ELR (cell line): ENCODE measurements at regions not wholly inside any gene's neighbourhood (a gene's known extent, or its start where the extent isn't known, plus 50 kb on each side); places are given as distances from the start of the nearest gene placed in this dataset.

Experiments used
- DNase-seq: peaks from one replicate; pipeline ENCODE4 v3.0.0-alpha.2; 2015; ENCODE audit warnings: low read depth

DNA sequence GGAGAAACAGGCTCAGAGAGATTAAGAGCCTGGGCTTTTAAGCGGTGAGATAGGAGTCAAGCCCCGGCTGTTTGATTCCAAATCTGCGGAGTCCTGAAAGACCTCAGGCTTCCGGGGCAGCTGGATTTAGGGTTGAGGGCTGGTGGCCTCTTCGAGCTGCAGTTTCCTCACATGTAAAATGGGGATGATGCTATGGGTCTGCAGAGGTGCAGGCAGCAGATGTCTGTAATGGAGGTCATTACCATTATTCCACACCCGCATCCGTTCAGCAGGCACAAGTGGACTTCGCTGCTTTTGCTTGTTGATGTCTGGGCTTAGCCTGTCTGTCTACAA lies 175.6 kb upstream of the HS6ST1 start:
- DNase-seq: no peak

DNA sequence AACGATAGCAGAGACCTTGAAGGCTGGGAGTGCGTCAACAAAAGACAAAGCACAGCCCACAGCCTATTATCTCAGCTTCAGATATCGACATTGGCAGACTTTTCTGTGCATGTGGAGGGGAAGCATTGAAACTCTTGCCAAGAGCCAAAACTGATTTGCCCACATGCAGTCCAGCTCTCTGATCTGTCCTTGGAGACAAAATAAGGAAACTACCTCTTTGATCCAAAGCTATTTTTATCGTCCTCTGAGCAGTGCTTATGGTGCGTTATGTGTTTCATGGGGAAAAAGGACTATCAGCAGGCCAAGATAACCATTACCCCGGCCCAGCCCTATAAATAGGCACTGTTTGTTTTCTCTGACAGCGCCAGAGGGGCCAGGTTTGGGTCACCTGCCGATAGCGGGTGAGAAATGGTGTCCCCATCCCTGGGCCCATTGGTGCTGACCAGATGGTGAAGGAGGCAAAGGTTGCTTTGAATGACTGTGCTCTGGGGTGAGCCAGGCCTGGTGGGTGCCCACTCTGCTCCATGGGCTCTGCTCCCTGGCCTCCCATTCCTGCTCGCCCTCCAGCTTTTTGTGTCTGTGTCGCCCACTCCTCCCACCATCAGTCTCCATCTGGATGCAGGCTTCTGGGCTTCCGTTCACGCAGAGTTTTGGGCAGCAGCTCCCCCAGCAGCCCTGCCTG lies 176.1 kb upstream of the HS6ST1 start:
- DNase-seq: no peak

DNA sequence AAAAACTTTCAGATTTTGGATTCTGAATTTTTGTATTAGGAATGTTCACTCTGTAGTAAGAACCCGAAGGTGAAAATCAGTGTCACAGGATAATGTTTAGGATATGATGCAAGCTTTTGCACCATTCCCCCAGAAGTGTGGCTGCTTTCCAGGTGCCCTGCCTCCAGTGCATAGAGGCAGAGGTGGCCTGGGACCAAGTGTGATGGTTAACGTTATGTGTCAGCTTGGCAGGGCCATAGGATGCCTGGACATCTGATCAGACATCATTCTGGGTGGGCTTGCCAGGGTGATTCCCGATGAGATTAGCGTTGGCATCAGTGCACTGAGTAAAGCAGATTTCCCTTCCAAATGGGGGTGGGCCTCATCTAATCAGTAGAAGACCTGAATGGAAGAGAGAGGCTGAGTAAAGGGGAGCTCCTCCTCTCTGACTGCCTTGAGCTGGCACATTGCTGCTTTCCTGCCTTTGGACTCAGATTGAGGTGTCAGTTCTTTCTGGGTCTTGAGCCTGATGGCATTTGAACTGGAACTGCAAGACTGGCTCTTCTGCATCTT lies 177.4 kb upstream of the HS6ST1 start:
- DNase-seq: no peak

DNA sequence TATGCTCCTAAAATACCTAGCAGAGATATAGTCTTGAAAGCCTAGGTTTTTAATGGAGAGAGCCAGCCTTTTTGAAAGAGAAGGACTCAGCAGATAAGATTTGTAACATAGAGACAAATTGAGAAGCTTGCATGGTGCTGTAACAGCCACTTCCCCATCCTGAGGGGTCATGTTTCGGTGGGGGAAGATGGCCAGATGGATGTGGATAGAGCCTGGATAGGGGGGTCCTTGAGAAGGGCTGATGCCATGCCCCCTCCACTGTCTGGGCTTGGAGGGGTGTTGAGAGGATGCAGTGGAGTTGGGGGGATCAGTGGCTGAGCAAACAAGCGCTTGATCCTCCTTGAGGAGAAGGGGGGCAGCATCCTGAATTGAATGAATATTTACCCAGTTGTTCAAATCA lies 178.0 kb upstream of the HS6ST1 start:
- DNase-seq: no peak

DNA sequence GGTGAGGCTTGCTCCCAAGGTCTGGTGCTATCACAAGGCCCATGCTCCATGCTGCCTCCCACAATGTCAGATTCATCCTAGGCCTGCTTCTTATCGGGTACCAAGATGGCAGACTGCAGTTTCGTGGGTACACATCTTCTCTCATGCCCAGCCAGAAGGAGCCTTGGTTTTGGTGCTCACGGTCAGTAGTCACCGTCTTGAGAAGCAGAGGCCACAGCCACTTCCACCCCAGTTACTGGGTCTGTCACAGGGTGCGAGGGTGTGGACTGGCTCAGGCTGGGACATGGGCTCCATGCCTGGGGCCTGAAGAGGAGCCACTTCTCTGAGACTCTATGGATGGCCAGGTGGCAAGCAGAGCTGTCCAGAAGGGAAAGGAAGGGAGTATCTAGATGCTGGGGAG lies 178.8 kb upstream of the HS6ST1 start:
- DNase-seq: no peak

DNA sequence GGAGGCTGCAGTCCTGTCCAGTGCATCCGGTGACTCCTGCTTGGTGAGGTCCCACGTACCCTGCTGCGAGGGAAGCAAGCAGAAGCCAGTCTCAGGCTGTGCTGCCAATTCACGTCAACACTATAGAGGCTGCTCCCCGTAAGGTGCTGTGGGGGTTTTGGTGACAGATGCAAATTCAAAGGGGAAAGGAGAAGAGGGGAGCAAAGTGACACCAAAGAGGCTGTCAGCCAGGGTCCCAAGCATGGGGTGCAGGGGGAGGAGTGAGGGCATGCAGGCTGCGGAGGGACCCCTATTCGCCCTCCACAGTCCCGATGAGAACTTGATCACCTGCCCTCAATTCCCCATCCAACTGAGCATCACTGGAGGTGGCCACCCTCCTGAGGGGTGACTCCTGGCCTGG lies 179.4 kb upstream of the HS6ST1 start:
- DNase-seq: no peak

DNA sequence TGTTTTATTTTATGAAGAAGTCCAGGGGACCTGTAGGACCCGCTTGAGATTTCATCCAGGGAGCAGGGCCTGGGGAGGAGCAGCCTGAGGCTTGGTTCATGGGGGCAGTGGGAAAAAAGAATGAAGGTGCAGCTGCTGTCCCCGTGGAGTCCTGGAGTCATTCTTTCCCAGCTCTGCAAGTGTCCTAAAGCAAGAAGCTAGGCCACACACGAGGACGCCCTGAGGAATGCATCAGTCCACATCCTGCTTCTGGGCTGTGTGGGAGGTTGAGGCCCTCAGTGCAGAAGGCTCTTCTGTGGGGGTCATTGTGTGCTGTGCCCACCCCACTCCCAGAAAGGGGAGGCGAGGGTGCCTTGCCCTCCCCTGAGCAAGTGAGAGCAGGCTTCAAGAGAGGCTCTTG lies 179.9 kb upstream of the HS6ST1 start:
- DNase-seq: no peak

DNA sequence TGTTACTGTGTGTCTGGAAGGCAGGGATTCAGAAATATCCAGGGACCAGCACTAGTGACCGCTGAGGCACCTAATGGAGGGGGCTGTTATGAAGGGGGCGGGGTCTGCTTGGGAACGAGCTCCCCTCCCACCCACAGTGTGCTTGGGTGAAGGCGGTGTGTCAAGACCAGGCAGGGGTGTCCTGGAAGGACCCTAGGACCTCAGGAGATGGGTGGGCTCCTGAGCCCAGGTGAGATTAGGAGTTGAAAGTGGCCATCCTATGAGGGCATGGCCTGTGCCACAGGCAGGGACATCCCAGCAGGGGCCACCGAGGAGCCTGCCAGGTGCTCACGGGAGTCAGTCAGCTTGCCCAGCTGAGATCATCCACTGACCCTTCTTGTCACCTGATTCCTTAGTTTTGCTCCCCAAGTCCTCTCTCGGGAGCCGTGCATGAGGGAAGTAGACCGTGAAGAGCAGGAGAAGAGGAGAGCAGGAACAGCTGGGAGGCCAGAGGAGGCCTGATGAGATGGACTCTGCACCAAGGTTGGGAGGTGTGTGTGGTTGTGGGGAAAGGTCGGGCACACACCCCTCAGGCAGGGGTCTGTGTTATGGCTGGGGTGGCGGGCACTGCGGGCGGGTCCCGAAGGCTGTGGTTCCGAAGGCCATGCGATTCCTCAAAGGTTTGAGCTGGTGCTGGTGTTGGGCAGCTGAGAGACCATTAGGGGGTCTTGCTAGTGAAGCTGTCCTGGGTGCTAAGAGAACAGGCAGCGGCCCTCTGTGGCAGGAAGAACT lies 180.9 kb upstream of the HS6ST1 start:
- no peak for DNase-seq

DNA sequence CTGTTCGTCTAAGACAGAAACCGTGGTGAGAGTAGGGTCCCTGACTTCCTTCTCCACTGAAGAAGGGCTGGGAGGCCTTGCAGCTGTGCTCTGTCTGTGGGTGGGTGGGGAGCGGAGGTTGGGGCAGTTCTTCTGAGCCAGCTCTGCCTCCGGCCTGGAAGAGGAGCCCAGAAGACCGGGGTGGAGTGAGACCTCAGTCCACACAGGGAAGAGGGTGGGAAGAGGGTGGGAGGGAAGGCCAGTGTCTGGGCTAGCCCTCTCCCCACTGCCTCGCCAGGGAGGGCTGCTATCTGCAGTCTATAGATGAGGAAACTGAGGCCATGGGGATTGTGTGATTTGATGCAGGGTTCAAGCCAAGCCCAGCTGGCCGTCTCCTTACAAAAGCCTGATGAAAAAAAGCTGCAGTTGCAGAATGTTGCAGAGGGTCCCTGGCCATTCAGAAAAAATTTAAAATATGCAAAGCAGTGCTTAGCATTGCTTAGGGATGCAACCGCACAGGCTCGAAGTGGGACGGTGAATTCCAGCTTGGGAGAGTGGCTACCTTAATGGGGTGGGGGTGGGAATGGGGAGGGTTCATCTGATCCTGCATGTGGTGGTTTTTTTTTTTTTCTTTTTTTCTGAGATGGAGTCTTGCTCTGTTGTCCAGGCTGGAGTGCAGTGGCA lies 181.6 kb upstream of the HS6ST1 start:
- DNase-seq: no peak

DNA sequence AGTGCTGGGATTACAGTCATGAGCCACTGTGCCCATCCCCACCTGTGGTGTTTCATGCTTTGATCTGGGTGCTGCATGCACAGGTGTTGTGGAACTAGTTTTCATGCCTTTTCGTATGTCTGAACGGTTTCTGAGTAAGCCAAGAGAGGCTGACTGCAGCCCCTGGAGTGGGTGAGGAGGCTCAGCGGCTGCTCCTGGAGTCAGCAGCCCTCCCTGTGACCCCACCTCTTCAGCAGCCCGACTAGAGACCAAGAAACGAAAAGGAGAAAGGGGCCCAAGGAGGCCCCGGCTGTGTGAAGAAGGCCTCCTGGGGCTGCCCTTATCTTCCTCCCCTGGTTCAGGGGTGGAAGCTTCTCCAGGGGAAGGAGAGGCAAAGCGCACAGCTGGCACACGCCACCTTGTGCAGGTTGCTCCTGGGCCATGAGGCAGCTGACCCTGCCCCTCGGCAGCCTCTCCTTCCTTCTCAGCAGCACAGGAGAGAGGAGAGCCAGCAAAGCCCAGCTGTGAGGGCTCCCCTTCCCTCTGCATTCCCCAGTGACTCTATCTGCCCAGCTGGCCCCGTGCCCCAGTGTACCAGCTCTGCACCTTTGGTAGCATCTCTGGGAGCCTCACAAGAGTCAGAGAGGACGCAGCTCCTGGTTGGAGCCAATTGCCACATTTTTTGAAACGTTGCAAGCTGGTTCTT lies 182.5 kb upstream of the HS6ST1 start:
- DNase-seq: no peak

DNA sequence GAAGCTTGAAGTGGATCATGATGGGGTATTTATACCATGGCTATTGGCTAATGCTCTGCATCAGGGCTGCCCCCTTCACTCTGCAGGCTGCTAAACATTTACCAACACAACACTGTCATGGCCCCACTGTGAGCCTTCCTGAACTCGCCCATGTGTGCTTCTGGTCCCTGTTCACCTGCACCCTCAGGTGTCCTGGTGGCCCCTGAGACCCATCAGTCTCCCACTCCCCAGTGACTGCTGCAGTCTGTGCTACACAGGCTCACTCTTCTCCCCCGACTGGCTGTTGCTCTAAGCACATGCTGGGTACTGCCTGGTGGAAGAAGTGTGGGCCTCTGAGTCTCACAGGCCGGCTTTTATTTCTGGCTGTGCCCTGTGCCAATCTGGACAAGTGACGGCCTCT lies 183.0 kb upstream of the HS6ST1 start:
- DNase-seq: no peak

DNA sequence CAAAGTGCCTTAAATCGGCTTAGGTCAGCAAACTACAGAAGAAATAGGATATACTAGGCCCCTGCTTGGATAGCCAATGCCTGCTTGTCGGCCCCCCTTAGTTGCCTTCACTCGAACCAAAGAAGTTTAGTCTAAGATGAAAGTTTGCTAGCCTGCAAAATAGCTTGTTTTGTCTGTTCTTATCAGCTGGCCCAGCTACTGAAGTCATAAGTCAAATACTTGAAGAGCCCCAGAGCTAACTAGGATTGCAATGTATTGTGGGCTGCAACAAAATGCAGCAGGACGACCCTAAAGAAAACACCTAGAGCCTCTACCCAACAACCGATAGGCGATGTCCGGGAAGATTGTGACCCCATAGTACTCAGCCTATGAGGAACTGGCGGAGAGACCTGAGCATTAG lies 183.5 kb upstream of the HS6ST1 start:
- no peak for DNase-seq

DNA sequence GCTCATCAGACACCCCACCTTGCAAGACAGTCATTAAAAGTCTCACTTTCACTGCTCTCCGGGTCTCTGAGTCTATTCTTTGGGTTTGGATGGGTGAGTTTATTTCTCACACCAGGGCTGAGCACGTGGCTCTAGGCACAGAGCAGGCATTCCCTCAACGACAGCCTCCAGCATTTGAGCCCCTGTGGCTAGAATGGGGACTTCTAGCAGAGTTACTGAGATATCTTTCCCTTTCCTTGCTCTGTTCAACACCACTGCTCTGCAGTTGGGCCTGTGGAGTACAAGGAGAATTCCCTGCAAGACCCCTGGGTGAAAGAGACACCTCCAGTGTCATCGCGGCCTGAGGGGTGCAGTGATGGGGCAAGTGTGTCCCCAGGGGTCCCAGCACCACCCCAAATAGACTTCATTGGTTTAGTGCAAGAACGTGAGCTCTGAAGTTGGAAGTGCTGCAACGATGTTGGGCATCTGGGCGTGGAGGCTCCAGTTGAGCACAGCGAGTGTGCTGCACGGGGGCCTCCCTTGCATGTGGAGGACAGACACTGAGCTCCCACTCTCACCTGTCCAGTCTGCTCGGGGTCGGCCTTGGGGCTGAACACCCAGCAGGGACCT lies 184.1 kb upstream of the HS6ST1 start:
- DNase-seq: no peak

DNA sequence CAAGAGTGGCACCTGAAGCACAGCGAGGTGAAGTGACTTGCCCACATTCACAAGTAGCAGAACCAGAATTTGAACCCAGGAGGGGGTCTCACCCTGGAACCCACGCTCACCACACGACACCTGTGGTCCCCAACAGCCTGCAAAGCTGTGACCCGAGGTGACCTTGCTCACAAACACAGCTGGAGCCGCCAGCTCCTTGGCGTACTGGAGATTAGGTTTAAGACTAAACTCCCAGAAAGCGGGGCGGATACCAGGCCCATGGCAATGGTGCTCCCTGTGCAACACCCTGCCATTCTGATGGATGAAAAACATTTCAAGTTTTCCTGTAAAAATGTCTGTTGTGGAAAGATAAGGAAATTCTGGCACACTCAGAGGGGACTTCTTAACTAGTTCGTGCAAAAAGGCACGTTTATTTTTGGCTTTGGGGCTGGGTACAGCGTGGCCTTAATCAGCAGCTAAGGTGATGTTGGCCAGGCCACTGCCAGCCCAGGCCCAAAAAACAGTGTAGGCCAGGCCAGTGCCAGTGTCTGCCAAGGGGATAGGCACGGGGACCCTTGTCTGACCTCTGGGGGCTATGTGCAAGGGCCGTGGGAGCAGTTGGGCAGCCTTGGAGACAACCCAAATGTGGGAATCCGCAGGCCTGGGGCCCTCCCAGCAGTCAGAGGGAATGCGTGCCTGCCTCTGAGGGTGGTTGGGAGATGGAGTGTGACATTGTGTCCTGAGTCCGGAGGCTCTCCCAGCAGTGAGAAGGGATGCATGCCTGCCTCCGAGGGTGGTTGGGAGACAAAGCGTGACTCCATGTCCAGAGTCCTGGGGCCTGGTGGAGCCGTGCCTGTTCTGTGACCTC lies 185.0 kb upstream of the HS6ST1 start:
- no peak for DNase-seq

DNA sequence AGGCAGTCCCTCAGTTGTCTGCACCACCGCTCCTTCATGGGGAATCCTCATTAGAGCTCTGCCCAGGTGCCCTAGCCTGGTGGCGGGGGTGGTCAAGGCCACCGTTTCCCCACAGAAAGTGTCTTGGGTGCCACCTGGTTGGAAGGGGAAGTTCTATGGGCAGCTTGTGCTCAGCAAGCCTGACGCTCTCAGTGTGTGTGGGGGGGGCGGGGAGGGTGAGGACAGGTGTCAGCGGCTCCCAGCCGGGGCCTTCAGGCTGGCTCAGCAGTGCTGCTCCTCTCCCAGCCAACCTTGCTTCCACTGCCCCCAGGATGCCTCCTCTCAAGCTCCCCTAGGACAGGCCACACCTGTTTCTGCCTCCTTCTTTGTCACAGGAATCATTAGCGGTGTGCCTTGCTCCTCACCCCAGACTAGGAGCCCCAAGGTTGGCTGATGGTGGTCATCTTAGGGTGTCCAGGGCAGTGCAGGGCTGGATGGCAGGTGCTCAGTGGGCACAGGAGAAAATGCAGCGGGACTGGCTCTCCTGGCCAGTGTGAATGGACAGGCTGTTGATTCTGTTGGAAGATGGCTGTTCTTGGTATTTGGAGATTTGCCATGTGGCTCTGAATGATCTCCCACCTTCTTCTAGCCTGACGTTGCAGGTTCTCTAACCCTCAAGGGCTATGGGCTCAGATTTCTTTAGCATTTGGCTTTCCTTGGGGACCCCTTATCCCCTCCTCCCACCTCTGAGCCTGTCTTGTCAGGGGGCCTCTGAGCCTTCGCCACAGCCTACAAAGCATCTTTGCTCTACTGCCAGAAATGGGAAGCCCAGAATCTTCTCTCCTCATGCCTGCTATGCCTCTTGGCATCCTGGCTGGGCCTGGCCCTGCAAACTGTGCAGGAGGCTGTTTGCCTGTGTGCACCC lies 185.8 kb upstream of the HS6ST1 start:
- no peak for DNase-seq

DNA sequence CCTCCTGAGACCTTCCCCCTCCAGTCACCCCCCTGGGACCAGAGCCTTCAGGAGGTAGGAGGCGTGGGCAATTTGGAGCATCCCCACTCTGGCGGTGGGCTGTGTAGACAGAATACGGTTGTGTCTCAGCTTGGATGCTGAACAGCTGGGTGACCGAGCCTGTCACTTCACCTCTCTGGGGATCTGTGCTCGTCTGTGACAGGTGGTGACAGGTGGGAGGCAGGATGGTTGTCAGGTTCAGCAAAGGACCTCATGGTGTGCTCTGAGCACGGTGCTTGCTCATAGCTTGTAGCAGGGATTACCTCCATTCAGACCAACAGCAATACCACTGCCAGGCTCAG lies 186.5 kb upstream of the HS6ST1 start:
- no peak for DNase-seq

DNA sequence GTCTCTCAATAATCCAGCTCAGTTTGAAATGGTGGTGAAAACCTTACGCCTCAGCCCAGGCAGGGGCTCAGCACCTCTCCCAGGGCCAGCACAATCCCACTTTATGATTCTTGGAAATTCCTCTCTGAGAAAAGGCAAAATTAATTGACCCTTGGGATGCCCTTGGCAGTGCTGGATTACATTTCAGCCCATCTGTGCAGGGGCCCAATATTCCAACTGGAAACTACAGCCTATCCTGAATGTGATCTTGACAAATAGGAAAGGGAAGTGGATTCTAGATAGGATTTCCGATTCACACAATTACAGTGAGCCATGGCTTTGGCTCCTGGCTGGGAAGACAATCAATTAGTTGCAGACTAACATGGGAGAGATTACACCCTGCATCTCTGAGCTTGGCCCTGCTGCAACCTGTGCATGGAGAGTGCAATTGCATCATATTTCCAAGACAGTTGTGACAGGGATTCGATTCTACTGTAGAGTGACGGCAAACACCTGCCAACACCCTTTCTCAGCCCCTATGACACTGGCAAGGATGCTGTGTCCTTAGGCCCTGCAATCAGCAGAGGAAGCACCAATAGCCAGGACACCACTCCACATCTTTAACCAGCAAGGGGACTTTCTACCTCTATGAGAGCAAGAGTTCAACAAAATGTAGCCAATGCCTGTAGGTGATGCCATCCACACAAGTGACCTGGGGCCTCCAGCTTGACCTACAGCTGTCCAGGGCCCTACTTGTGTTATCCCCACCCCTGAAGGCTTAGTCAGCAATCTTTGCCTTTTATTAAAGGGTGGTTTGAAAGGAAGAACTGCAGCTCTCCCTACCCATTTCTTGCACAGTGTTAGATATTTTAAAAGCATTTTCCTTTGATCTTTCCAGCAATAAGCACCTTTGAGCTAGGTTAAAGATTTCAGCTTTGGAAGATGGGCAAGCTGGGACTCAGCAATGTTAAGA lies 187.2 kb upstream of the HS6ST1 start:
- DNase-seq: no peak

DNA sequence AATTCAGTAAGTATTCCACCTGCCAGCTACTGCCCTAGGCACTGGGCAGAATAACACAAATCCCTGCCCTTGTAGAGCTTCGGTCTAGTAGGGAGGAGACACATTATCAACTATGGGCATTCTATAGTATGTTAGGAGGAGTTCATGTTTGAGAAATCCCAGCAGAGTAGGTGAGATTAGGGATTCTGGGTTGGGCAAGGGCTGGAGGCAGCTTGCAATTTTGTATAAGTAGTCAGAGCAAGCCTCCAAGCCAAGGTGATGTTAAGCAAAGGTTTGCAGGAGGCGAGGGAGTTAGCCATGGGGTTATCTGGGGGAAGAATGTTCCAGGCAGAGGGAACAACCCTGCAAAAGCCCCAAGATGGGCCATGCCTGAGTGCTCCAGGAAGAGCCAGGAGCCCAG lies 187.9 kb upstream of the HS6ST1 start:
- DNase-seq: no peak
